ENCODE measurements at regions not wholly inside any gene's neighbourhood (a gene's known extent, or its start where the extent isn't known, plus 50 kb on each side); places are given as distances from the start of the nearest gene placed in this dataset.
"Not testable (repeated sequence)": the region's sequence is repeated elsewhere in the genome, so short reads cannot be mapped to it uniquely, and the experiment has no call there.

- no peak overlapping the region for H3K27ac ChIP-seq
Observed at GRCh38 chr12:85424581-85425348, 144.7 kb downstream of the ALX1 start.

GRCh38 chr12:85425349-85425612 is 145.3 kb downstream of the ALX1 start:
- Histone ChIP-seq H3K27ac (no peak overlapping the region), H3K4me3 (no peak overlapping the region)

More at GRCh38 chr12:85424581-85425348, 144.7 kb downstream of the ALX1 start:
- no peak overlapping the region for H3K4me3 ChIP-seq

DNA sequence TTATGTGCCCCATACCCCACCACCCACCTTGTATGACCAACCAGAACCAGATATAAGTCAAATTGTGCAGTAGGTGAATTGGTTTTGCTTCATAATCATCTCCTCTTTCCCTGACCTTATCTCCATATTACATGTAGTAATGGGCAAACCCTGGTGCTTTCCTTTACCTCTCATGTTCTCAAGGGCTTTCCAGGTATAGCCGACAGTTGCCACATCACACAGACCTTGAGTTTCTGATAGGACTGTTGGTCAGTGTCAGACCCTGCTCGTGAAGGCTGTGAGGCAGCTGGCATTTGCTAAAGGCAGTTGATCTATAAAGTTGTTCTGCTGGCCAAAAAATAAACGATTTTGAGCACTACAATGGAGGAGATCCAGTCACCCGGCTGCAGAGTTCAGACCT is 145.9 kb downstream of the ALX1 start:
- Histone ChIP-seq H3K27ac (no peak overlapping the region), H3K4me3 (no peak overlapping the region)

- not testable (repeated sequence) for H3K4me3 ChIP-seq, H3K27ac ChIP-seq
Observed at GRCh38 chr12:85433148-85433547, 153.1 kb downstream of the ALX1 start.

DNA sequence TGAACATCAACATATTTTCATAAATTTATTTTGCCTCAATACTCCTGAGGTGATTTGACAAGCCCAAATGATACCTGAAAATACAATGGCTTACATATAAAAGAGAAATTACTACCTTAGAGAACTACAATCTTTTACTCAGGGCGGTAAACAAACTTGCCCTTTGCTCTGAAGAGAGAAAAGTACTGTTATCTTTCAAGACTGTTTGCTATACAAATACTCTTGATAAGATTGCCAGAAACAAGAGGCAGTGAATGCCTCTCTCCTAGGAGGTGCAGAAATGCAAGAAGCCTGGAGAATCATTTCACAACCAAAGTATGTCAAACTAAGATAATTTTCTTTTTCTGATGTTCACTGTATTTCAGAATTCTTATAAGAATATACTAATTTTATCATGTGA is 160.3 kb downstream of the ALX1 start:
- Histone ChIP-seq H3K4me3 (no peak overlapping the region), H3K27ac (no peak overlapping the region)

DNA sequence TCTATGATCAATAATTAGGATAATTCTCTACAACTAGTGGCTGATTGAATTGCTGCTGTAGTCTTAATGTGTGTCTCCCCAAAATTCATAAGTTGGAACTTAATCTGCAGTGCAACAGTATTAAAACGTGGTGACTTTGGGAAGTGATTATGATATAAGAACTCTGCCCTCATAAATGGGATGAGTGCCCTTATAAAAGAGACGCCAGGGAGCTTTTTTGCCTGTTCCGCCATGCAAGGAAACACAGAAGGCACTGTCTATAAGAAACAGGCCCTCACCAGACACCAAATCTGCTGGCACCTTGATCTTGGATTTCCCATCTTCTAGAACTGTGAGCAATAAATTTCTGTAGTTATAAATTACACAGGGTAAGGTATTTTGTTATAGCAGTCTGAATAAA is 161.0 kb downstream of the ALX1 start:
- no peak overlapping the region for H3K27ac ChIP-seq

GRCh38 chr12:85441741-85442140 is 161.7 kb downstream of the ALX1 start:
- Histone ChIP-seq H3K4me3 (no peak overlapping the region), H3K27ac (no peak overlapping the region)

More for the DNA sequence above, 161.0 kb downstream of the ALX1 start:
- no peak overlapping the region for H3K4me3 ChIP-seq

DNA sequence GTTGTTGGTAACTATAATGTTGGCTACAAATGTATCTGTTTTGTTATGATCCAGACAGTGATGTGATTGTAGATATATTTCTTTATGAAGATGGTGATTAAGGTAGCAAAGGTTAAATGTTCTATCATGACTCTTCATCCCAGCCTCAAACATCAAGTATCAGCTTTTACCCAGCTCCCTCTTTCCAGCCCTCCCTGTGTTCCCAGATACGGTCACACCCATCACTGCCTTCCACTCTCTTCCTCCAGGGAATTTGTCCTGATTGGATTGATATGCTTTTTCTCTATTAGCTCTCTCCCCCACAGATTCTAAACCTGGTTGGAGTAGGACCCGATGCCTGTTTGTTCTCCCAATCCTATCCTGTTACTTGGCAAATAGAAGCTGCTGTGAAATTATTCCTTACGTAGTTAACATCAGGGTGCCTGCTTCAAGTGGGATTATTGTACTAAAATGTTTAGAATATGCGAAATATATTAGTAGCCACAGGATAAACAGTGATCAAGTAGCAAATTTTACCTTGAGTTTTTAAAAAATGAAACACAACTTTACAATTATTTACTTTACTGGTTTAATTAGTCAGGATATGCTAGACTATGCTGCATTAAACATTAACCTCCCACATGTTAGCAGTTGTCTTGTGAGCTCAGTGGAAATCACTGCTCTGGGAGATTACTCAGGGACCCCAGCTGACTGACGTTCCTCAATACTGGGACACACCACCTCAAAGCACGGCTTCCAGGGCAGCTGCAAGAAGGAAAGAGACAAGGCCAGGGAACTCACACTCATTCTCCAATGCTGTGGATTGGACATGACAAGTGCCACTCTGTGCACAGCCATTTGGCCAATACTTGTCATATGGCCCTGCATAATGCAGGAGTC is 165.3 kb downstream of the ALX1 start:
- H3K27ac ChIP-seq = no peak overlapping the region
- no peak overlapping the region for H3K4me3 ChIP-seq

DNA sequence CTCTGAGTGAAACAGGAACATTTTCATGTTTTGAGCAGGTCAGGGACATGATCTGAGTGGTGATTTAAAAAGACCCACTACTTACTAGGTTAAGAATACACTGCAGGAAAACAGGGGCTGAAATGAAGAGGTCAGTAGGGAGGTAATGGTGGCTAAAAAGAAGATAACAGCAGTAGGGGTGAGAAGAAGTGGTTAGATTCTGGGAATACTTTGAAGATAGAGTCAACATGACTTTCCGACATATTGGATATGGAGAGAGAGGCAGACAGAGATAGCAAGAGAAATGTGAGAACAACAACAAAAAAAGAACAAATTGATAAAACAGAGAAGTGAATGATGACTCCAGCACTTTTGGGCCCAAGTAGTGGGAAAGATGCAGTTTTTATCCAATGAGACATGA is 168.0 kb downstream of the ALX1 start:
- no peak overlapping the region for H3K4me3 ChIP-seq
- no peak overlapping the region for H3K27ac ChIP-seq

DNA sequence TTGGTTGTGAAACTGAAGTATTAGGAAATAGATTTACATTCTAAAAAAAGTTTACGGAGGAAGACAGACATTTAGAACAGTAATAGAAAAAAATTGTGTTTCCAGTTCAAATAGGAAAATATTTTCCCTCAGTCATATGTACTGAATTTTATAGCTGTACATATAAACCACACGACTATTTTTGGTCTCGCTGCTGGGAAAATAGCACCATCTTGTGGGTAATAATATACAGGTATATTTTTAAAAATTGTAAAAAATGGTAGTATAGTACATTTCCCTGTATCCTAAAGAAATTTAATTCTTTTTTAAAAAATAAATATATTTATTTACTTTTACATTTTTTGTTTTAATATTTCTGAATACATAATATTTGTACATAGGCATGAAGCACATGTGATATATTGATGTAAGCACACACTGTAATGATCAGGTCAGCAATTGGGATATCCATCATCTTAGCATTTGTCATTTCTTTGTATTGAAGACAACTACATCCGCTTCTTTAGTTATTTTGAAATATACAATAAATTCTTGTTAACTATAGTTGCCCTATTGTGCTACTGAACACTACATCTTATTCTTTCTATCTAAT is 168.6 kb downstream of the ALX1 start:
- no peak overlapping the region for H3K4me3 ChIP-seq
- H3K27ac ChIP-seq = no peak overlapping the region

GRCh38 chr12:85457016-85457415 is 177.0 kb downstream of the ALX1 start:
- Histone ChIP-seq H3K4me3 (no peak overlapping the region), H3K27ac (no peak overlapping the region)

DNA sequence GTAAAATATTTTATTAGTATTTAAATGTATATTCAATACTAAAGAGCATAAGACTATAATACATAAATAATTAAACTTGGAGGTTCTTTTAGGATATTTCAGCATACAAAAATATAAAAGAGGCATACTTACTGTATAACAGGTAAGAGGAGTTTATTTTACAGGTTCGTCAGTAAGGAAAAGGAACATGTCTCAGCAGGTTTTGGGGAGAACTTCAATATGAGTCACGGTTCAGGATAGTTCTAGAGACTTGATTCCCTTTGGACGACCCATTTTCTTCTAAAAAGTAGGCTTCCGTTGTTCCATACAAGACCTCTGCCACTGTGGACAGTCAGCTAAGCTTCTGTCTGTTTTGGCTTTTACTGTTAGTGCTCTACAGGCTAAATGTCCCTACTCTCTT is 181.1 kb downstream of the ALX1 start:
- no peak overlapping the region for H3K27ac ChIP-seq
- H3K4me3 ChIP-seq = no peak overlapping the region

GRCh38 chr12:85462888-85463287 is 182.9 kb downstream of the ALX1 start:
- H3K27ac ChIP-seq = no peak overlapping the region
- H3K4me3 ChIP-seq = no peak overlapping the region

DNA sequence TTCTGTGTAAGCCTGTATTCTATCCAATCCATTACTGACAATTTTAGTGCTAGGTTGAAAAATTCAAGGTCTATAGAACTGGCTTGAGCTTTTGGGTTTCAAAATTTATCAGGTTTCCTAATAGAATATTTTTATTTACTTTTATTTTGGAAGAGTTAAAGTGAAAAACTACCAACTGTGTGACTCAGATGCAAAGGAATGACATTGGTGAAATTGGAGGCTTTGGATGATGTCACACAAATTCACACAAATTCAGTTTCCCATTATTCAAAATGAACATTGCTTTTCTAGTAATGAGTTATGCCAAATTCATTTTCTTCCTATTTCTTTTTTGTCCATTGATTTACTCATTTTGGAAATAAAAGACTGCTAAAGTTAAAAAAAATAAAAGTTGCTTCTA is 186.9 kb downstream of the ALX1 start:
- H3K4me3 ChIP-seq = no peak overlapping the region

GRCh38 chr12:85468356-85469157 is 188.5 kb downstream of the ALX1 start:
- Histone ChIP-seq H3K4me3 (peak overlapping the region; percentile 16 to 37 (median 24)), H3K27ac (peak overlapping the region in 1 of 21 experiments; percentile 31)

More for the DNA sequence above, 186.9 kb downstream of the ALX1 start:
- H3K27ac ChIP-seq = no peak overlapping the region

DNA sequence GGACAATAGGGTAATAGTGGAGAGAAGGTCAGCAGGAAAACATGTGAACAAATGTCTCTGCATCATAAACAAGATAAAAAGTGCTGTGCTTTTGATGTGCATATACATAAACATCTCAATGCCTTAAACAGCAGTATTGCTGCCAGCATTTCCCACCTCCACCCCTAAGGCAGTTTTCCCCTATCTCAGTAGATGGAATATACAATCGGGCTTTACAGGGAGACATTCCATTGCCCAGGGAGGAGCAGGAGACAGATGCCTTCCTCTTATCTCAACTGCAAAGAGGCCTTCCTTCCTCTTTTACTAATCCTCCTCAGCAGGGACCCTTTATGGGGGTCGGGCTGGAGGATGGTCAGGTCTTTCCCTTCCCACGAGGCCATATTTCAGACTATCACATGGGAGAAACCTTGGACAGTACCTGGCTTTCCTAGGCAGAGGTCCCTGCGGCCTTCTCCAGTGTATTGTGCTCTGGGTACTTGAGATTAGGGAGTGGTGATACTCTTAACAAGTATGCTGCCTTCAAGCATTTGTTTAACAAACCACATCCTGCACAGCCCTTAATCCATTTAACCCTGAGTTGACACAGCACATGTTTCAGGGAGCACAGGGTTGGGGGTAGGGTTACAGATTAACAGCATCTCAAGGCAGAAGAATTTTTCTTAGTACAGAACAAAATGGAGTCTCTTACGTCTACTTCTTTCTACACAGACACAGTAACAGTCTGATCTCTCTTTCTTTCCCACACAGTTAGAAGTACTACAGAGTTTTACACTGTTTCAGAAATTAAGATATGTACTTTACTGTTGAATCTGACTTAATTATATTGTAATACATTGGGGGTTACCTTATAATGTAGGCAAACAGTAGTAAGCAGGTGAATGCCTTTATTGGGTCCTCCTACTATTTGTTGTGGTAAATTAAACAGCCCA is 189.4 kb downstream of the ALX1 start:
- Histone ChIP-seq H3K27ac (peak overlapping the region in 1 of 21 experiments; percentile 31), H3K4me3 (peak overlapping the region; percentile 16 to 37 (median 24))

GRCh38 chr12:85475277-85475676 is 195.3 kb downstream of the ALX1 start:
- H3K4me3 ChIP-seq = not testable (repeated sequence)

DNA sequence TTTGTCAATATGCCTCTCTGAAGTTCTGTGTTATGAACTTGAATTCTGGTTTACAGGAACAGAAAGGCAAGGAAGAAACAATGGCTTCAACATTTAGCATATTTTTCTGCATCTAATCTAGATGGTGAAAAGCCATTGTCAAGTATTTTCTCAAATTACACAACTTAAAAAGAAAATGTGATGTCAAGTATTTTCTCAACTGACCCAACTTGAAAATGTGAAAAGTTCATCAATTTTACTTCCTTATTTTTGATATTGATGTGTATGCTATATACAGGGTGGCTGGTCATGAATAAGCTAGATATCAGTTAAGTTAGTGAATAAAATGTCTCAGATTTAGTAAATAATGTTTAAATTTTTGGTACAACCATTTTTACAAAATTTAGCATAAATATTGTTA is 196.7 kb downstream of the ALX1 start:
- Histone ChIP-seq H3K27ac (no peak overlapping the region), H3K4me3 (no peak overlapping the region)

More at GRCh38 chr12:85475277-85475676, 195.3 kb downstream of the ALX1 start:
- H3K27ac ChIP-seq = not testable (repeated sequence)

- no peak overlapping the region for H3K4me3 ChIP-seq
Observed at GRCh38 chr12:85484387-85484786, 204.4 kb downstream of the ALX1 start.

More at GRCh38 chr12:85484387-85484786, 204.4 kb downstream of the ALX1 start:
- H3K27ac ChIP-seq = no peak overlapping the region

Data from skin epidermis (tissue), 12 donors.